Urinary bladder (tissue), 3 donors: ENCODE measurements at regions not wholly inside any gene's neighbourhood (a gene's known extent, or its start where the extent isn't known, plus 50 kb on each side); places are given as distances from the start of the nearest gene placed in this dataset.
"Not testable (repeated sequence)": the region's sequence is repeated elsewhere in the genome, so short reads cannot be mapped to it uniquely, and the experiment has no call there.

Experiments
- DNase-seq: peaks from one replicate; pipeline ENCODE4 v3.0.0-alpha.2; 2015; ENCODE audit errors: extremely low spot score
- H3K27ac ChIP-seq: one replicate; pipeline ENCODE4 v1.5.1; 2013; ENCODE audit warnings: low read depth, mild to moderate bottlenecking, moderate library complexity
- H3K36me3 ChIP-seq: one replicate; pipeline ENCODE4 v1.6.1; 2013; ENCODE audit warnings: mild to moderate bottlenecking, moderate library complexity; ENCODE audit not compliant: insufficient read depth
- H3K4me1 ChIP-seq: one replicate; pipeline ENCODE4 v1.6.1; 2013; ENCODE audit warnings: mild to moderate bottlenecking, moderate library complexity; ENCODE audit not compliant: insufficient read depth
- H3K4me3 ChIP-seq: one replicate; pipeline ENCODE4 v1.5.1; 2013; ENCODE audit warnings: low read depth, low read length
- WGBS: extraction: QIAGEN DNeasy Blood & Tissue Kit; methylation state at CpG from one replicate; pipeline ENCODE4 v1.1.7; 2013; 5-methylcytosine and 5-hydroxymethylcytosine counted together
- donor health status: healthy with polysubstance abuse.
- donor health status: healthy.

DNA sequence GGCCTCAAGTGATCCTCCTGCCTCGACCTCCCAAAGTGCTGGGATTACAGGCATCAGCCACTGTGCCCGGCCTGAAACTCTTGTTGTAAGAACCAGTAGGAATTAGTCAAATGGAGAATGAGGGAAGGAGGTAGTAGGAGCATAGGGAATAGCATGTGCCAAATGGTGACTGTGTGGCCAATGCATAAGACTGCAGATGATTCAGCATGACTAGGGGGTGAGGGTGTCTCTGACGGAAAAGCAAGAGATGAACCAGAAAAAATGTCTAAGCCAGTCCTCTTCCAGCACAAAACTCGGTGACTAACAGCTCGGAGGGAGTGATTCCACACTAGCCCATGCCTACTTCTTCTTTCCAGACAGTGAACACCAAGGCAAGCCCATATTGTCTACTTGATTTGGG is 58.2 kb upstream of the DUSP21 start:
- Histone ChIP-seq H3K4me1 (no peaks in the 10 kb centered on the region), H3K27ac (no peak overlapping the region), H3K36me3 (no peaks in the 10 kb centered on the region), H3K4me3 (no peak overlapping the region)
- DNase-seq, result no peak
- 86% methylated on average over 5 of the region's 5 CpGs for WGBS

DNA sequence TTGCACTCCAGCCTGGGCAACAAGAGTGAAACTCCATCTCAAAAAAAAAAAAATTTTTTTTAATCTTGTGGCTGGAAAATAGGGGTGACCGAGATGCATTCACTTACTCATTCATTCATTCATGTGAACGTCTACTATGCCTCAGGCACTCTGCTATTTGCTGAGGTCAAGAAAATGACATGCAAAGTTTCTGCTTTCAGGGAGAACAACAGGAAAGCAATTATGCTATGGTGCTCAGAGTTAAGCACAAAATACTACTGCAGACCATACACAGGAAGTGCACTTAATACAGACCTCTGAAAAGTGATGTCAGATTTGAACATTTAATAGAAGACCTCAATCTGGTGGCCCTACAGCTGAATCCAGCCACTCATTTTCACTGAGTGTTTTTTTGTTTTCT is 59.6 kb upstream of the DUSP21 start:
- 35% methylated on average over 2 of the region's 2 CpGs for WGBS
- H3K36me3 ChIP-seq, result no peaks in the 10 kb centered on the region
- H3K4me1 ChIP-seq, result no peaks in the 10 kb centered on the region
- no peak for DNase-seq
- H3K27ac ChIP-seq, result no peak overlapping the region
- no peak overlapping the region for H3K4me3 ChIP-seq

DNA sequence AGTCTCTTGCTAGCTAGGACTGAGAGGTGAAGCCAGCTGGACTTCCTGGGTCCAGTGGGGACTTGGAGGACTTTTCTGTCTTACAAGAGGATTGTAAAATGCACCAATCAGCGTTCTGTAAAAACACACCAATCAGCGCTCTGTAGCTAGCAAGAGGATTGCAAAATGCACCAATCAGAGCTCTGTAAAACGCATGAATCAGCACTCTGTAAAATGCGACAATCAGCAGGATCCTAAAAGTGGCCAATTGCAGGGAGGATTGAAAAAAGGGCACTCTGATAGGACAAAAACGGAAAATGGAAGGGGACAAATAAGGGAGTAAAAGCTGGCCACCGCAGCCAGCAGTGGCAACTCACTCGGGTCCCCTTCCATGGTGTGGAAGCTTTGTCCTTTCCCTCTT is 65.6 kb upstream of the DUSP21 start:
- Histone ChIP-seq H3K36me3 (no peaks in the 10 kb centered on the region), H3K4me1 (no peaks in the 10 kb centered on the region), H3K27ac (no peak overlapping the region), H3K4me3 (no peak overlapping the region)
- 93% methylated on average over 7 of the region's 7 CpGs for WGBS
- no peak for DNase-seq

DNA sequence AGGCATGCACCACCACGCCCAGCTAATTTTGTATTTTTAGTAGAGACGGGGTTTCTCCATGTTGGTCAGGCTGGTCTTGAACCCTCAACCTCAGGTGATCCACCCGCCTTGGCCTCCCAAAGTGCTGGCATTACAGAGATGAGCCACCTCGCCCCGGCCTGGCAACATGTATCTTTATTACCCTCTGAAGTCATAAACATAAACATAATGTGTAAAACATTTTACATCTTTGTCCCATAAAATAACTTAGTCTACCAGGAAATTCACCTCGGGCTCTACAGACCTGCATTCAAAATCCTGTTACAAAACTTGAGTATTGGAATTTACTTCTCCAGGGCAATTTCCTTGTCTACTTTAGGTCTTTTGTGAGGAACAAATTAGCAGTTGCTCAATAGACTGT is 68.1 kb upstream of the DUSP21 start:
- Histone ChIP-seq H3K4me3 (no peak overlapping the region), H3K27ac (no peak overlapping the region), H3K4me1 (no peaks in the 10 kb centered on the region), H3K36me3 (no peaks in the 10 kb centered on the region)
- no peak for DNase-seq
- 88% methylated on average over 6 of the region's 6 CpGs for WGBS

DNA sequence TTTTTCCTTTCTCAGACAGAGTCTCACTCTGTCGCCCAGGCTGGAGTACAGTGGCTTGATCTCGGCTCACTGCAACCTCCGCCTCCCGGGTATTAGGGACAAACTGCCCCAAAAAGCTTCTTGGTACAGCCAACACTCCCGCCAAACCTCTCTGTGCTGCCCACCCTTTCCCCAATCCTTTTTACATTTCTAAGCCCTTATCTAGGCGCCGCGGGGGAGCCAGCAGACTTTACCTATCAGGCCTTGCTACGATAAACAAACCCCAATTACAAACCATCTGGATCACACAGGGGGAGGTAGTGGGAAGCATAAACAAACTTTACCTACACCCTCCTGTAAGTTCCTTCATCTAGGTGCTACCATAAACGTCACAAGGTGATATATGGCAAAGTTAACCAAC is 69.8 kb upstream of the DUSP21 start:
- H3K36me3 ChIP-seq, H3K27ac ChIP-seq: not testable (repeated sequence)
- 46% methylated on average over 10 of the region's 10 CpGs for whole genome bisulfite sequencing

GRCh38 chrX:44770121-44770520 is 73.7 kb upstream of the DUSP21 start:
- H3K4me3 ChIP-seq, result no peak overlapping the region
- H3K4me1 ChIP-seq, result no peaks in the 10 kb centered on the region
- WGBS, result 39% methylated on average over 2 of the region's 2 CpGs
- no peaks in the 10 kb centered on the region for H3K36me3 ChIP-seq
- no peak overlapping the region for H3K27ac ChIP-seq
- no peak for DNase-seq

More for the DNA sequence above, 69.8 kb upstream of the DUSP21 start:
- DNase-seq, H3K4me3 ChIP-seq, H3K4me1 ChIP-seq: not testable (repeated sequence)

- DNase-seq, result no peak
- H3K4me3 ChIP-seq, result no peak overlapping the region
- 78% methylated on average over 5 of the region's 5 CpGs for WGBS
Observed at GRCh38 chrX:44767308-44767707, 76.5 kb upstream of the DUSP21 start.

DNA sequence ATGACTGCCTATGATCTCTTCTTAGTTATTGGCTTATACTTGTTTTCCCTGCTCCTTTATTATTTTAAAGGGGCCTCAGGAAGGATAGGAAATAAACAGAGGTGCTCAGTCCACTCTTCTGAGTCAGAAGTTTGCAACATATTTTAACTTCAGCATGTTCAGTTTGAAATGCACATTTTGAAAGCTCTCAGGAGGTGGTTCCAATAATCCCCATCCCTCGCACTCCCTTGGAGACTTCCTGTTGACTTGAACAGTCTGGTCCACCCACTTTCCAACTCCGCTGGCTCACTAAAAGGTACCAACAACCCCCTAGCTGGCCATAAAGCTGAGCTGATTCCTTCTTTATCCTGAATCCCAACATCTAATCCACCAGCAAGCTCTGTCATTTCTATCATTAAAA is 78.3 kb upstream of the DUSP21 start:
- H3K27ac ChIP-seq, result no peak overlapping the region
- H3K4me3 ChIP-seq, result no peak overlapping the region
- WGBS, result 34% methylated on average over 2 of the region's 2 CpGs
- H3K4me1 ChIP-seq, result no peaks in the 10 kb centered on the region
- no peaks in the 10 kb centered on the region for H3K36me3 ChIP-seq
- no peak for DNase-seq

More at GRCh38 chrX:44767308-44767707, 76.5 kb upstream of the DUSP21 start:
- Histone ChIP-seq H3K36me3 (no peaks in the 10 kb centered on the region), H3K4me1 (no peaks in the 10 kb centered on the region), H3K27ac (no peak overlapping the region)

DNA sequence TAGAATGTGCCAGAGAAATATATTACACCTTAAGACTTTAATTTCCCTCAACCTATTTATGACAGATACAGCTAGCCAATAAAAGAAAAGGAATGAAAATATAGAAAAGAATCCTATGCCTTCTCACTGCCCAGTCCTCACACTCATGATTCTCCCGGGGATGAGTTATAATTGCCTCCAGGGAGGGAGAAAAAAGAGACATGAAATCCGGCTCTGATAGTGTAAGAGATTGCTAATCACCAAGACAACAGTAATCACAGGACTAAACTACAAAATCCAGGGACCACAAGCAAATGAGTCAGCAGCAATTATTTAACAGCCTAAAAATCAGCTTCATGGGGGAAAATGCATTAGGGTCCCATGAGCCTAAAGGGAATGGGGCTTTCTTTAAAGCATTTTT is 95.9 kb upstream of the DUSP21 start:
- H3K4me1 ChIP-seq, result no peaks in the 10 kb centered on the region
- H3K27ac ChIP-seq, result no peak overlapping the region
- no peak overlapping the region for H3K4me3 ChIP-seq
- DNase-seq, result no peak
- 10% methylated on average over 2 of the region's 2 CpGs for WGBS
- H3K36me3 ChIP-seq, result no peaks in the 10 kb centered on the region

DNA sequence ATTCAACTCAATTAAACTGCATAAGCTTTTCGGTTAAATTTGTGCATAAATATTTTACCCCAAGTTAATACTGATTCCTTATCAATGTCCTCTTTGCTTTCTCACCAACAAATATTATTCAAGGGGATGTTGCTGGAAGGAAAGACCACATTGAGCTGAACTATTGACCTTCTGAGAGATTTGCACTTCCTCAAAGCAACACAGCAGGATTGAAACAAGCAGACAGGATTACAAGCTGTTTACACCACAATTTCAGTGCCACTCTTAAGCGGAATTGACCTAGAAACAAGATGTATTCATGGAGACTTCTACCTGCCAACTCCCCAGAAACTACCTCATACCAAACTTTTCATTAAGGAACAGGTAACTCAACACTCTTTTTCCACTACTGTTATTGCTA is 96.5 kb upstream of the DUSP21 start:
- 60% methylated on average over 2 of the region's 2 CpGs for WGBS
- Histone ChIP-seq H3K27ac (no peak overlapping the region), H3K4me1 (no peaks in the 10 kb centered on the region), H3K4me3 (no peak overlapping the region), H3K36me3 (no peaks in the 10 kb centered on the region)
- no peak for DNase-seq

DNA sequence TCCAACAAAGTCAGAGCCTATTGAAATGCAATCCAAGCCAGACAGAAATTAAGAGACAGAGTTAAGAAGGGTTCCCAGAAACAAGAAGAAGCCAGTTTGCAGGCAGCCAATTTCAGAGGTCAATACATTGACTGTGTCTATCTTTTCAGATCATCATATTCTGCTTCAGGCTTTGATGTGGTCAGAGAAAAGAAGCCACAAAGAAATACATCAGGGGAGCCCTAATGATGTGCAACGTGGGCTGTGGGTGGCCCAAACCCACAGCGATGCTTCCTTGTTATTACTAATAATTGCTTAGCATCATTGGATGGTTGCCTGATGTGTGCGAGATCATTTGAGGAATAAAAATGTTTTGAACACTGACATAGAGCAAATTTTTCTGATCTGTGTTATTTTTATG is 99.0 kb upstream of the DUSP21 start:
- Histone ChIP-seq H3K4me3 (no peak overlapping the region), H3K27ac (no peak overlapping the region), H3K4me1 (no peaks in the 10 kb centered on the region), H3K36me3 (no peaks in the 10 kb centered on the region)
- no peak for DNase-seq
- WGBS, result 49% methylated on average over 3 of the region's 3 CpGs

DNA sequence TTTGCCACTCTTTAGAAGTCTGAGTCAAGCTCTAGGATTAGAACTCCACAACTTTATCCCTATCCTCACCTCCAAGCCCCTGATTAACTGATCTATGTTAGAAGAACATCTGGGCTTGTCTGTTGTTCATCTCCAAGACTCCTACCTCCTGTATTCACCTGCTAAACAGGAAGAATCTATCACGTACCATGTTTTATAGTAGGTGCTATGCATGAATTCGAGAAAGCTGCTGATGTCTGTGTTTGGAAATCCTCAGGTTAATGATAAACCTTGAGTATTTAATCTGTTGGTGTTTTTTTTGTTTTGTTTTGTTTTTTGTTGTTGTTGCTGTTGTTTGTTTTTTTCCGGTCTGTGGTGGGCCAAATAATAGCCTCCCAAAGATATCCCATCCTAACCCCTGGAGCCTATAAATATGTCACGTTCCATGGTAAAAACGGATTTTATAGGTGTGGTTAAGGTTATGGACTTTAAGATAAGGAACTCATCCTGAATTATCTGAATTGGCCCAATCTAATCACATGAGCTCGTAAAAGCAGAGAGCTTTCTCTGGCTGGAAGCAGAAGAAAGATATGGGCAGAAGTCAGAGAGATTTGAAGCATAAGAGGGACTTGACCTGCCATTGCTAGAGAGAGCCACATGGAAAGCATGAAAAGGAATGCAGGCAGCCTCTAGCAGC is 101.2 kb upstream of the DUSP21 start:
- Histone ChIP-seq H3K27ac (no peak overlapping the region), H3K36me3 (no peaks in the 10 kb centered on the region), H3K4me1 (no peaks in the 10 kb centered on the region), H3K4me3 (no peak overlapping the region)
- WGBS, result 43% methylated on average over 6 of the region's 6 CpGs
- no peak for DNase-seq

DNA sequence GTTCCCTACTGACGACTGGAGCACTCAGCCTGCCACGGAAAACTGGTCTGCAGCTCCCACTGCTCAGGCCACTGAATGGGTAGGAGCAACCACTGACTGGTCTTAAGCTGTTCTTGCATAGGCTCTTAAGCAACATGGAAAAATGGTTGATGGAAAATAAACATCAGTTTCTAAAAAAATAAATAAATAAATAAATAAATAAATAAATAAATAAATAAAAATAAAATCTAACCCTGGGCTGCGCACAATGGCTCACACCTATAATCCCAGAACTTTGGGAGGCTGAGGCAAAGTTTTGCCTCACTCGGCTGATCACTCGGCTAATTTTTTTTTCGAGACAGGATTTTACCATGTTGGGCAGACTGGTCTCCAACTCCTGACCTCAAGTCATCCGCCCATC is 102.0 kb upstream of the DUSP21 start:
- not testable (repeated sequence) for H3K36me3 ChIP-seq, H3K4me3 ChIP-seq, H3K27ac ChIP-seq, DNase-seq, H3K4me1 ChIP-seq
- WGBS, result 94% methylated on average over 7 of the region's 7 CpGs

GRCh38 chrX:44741458-44741857 is 102.4 kb upstream of the DUSP21 start:
- WGBS, result 90% methylated on average over 6 of the region's 6 CpGs
- not testable (repeated sequence) for H3K4me3 ChIP-seq

DNA sequence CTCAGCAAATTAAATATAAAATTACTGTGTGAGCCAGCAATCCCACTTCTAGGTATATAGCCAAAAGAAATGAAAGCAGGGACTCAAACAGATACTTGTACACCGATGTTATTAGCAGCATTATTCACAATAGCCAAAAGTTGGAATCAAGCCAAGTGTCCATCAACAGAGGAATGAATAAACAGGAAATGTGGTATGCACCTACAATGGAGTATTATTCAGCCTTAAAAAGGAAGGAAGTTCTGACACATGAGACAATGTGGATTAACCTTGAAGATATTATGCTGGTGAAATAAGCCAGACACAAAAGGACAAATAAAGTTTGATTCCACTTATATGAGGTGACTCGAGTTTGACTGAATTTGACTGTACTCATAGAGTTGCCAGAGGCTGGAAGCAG is 108.3 kb upstream of the DUSP21 start:
- no peak for DNase-seq
- no peak overlapping the region for H3K4me3 ChIP-seq
- WGBS, result 79% methylated on average over 2 of the region's 2 CpGs

More at GRCh38 chrX:44741458-44741857, 102.4 kb upstream of the DUSP21 start:
- H3K36me3 ChIP-seq, H3K4me1 ChIP-seq, H3K27ac ChIP-seq, DNase-seq: not testable (repeated sequence)

More for the DNA sequence above, 108.3 kb upstream of the DUSP21 start:
- Histone ChIP-seq H3K36me3 (no peaks in the 10 kb centered on the region), H3K4me1 (no peaks in the 10 kb centered on the region), H3K27ac (no peak overlapping the region)
